CD14-positive monocyte (primary cell): ENCODE measurements at regions not wholly inside any gene's neighbourhood (a gene's known extent, or its start where the extent isn't known, plus 50 kb on each side); places are given as distances from the start of the nearest gene placed in this dataset.

Experiments
- DNase-seq, 3 donors: peaks; one replicate each; pipeline ENCODE4 v3.0.0-alpha.2; 2011 to 2022
- H2AFZ ChIP-seq: 2 replicates; pipeline ENCODE4 v1.6.0; 2012; ENCODE audit warnings: mild to moderate bottlenecking, low read depth, low read length, inconsistent platforms; ENCODE audit not compliant: insufficient read depth, poor library complexity, severe bottlenecking
- H3K27ac ChIP-seq, 2 donors: 1 replicate in 1 of 2; 2 replicates in 1 of 2; pipeline ENCODE4 v1.5.1; 2012 to 2013; ENCODE audit warnings: low read length in 2 of 2, control low read depth in 1 of 2, inconsistent platforms in 1 of 2, low read depth in 1 of 2, mild to moderate bottlenecking in 1 of 2
- H3K27me3 ChIP-seq, 2 donors: one replicate each; pipeline versions ENCODE4 v1.6.0 to v1.6.1; 2011 to 2013; ENCODE audit warnings: low read length in 2 of 2; ENCODE audit not compliant: control insufficient read depth in 2 of 2, insufficient read depth in 2 of 2
- H3K36me3 ChIP-seq, 2 donors: replicated peaks in 1 of 2; 1 replicate in 1 of 2; 2 replicates in 1 of 2; pipeline versions ENCODE4 v1.5.1 to v1.6.1; 2012 to 2013; ENCODE audit warnings: low read length in 2 of 2, control low read depth in 1 of 2, inconsistent platforms in 1 of 2, mild to moderate bottlenecking in 1 of 2; ENCODE audit not compliant: insufficient read depth in 2 of 2, control insufficient read depth in 1 of 2
- H3K4me1 ChIP-seq, 2 donors: 1 replicate in 1 of 2; 2 replicates in 1 of 2; pipeline versions ENCODE4 v1.5.1 to v1.6.1; 2012 to 2013; ENCODE audit warnings: low read length in 2 of 2, control low read depth in 1 of 2, inconsistent platforms in 1 of 2, mild to moderate bottlenecking in 1 of 2, moderate library complexity in 1 of 2; ENCODE audit not compliant: insufficient read depth in 2 of 2, control insufficient read depth in 1 of 2
- H3K4me2 ChIP-seq: replicated peaks from 2 replicates; pipeline ENCODE3; 2012; ENCODE audit warnings: low read length, moderate library complexity, mild to moderate bottlenecking; ENCODE audit not compliant: poor library complexity, severe bottlenecking; ENCODE audit errors: extremely low read depth
- H3K4me3 ChIP-seq, 3 experiments: fragments of 200-600 bp in 1 of 3; sonication (generic) in 1 of 3; replicated peaks in 1 of 3; 1 replicate in 2 of 3; 2 replicates in 1 of 3; pipeline ENCODE4 v1.5.1; 2011 to 2013; ENCODE audit warnings: low read length in 3 of 3, mild to moderate bottlenecking in 3 of 3, control low read depth in 2 of 3, low read depth in 2 of 3, inconsistent platforms in 1 of 3, moderate library complexity in 1 of 3
- H3K79me2 ChIP-seq: 2 replicates; pipeline ENCODE4 v1.6.0; 2012; ENCODE audit warnings: mild to moderate bottlenecking, control low read depth, inconsistent platforms, low read length, moderate library complexity; ENCODE audit not compliant: insufficient read depth
- H3K9ac ChIP-seq: 2 replicates; pipeline ENCODE4 v1.6.0; 2017; ENCODE audit warnings: low read length, mild to moderate bottlenecking; ENCODE audit not compliant: insufficient read depth, poor library complexity, severe bottlenecking
- H3K9me3 ChIP-seq, 2 donors: replicated peaks in 1 of 2; 1 replicate in 1 of 2; 2 replicates in 1 of 2; pipeline versions ENCODE4 v1.5.1 to v1.6.1; 2012 to 2013; ENCODE audit warnings: low read length in 2 of 2, control low read depth in 1 of 2; ENCODE audit not compliant: control insufficient read depth in 1 of 2, insufficient read depth in 1 of 2
- H4K20me1 ChIP-seq: 2 replicates; pipeline ENCODE4 v1.6.0; 2012; ENCODE audit warnings: mild to moderate bottlenecking, low read length, control low read depth, moderate library complexity; ENCODE audit not compliant: insufficient read depth
- H3K27ac Mint-ChIP-seq, 7 donors: one replicate each; pipeline ENCODE4 v1.8.0; 2020; ENCODE audit warnings: mild to moderate bottlenecking in 7 of 7, mixed read lengths in 7 of 7, moderate library complexity in 6 of 7, inconsistent platforms in 2 of 7
- H3K27me3 Mint-ChIP-seq, 3 donors: one replicate each; pipeline ENCODE4 v1.8.0; 2021 to 2022; ENCODE audit warnings: low read depth in 3 of 3, mild to moderate bottlenecking in 3 of 3, mixed read lengths in 3 of 3, moderate library complexity in 3 of 3, inconsistent platforms in 1 of 3
- H3K36me3 Mint-ChIP-seq, 2 donors: one replicate each; pipeline ENCODE4 v1.8.0; 2020; ENCODE audit warnings: mixed read lengths in 2 of 2, inconsistent platforms in 1 of 2, mild to moderate bottlenecking in 1 of 2
- H3K4me1 Mint-ChIP-seq: one replicate; pipeline ENCODE4 v1.8.0; 2020; ENCODE audit warnings: mild to moderate bottlenecking, mixed read lengths
- H3K4me3 Mint-ChIP-seq, 2 donors: one replicate each; pipeline ENCODE4 v1.8.0; 2020; ENCODE audit warnings: mild to moderate bottlenecking in 2 of 2, mixed read lengths in 2 of 2, moderate library complexity in 1 of 2
- H3K9me3 Mint-ChIP-seq, 7 donors: one replicate each; pipeline ENCODE4 v1.8.0; 2020 to 2022; ENCODE audit warnings: mixed read lengths in 7 of 7, mild to moderate bottlenecking in 6 of 7, moderate library complexity in 6 of 7, inconsistent platforms in 2 of 7
- CTCF ChIP-seq: fragments of 200-600 bp; IDR thresholded peaks from one replicate; pipeline ENCODE4 v1.8.0; 2022; ENCODE audit warnings: antibody characterized with exemption, mild to moderate bottlenecking
- WGBS: methylation state at CpG from one replicate; pipeline ENCODE4 v1.1.5; 2013; ENCODE audit warnings: missing lambda C conversion rate; ENCODE audit not compliant: insufficient coverage; 5-methylcytosine and 5-hydroxymethylcytosine counted together
- intact Hi-C, 2 donors: fragments of 100-400 bp; cut with micrococcal nuclease; formaldehyde crosslinking; loops; one replicate each; pipeline versions ENCODE4 v1.15.0 to v1.15.1; 2023

DNA sequence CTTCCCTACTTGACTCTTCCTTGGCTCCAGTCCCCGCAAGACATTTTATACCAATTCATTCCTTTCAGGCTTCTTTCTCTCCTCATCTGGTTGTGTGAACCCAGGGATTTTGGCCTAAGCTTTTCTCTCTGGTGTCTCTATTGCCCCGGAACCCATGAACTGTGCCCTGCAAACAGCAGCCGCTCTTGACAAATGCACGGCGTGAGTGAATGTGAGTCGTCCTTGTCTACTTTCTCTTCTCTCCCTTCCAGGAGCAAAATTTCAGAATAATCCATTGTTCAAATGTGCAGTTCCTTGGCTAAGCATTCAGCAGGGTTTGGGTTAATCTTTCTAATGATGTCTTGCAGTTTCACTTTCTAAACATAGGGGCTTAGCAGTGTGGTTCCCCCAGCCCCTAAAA lies 250.4 kb upstream of the IRX4 start:
- peaks cover 0 to 7% (median under 1%) of the 10 kb centered on the region in 7 donors for H3K9me3 Mint-ChIP-seq
- H3K4me1 ChIP-seq = no peaks in the 10 kb centered on the region
- no peaks in the 10 kb centered on the region for H3K36me3 Mint-ChIP-seq
- no peak overlapping the region for H3K4me3 ChIP-seq
- no peaks in the 10 kb centered on the region for H3K4me1 Mint-ChIP-seq
- no peak overlapping the region for H3K9ac ChIP-seq
- no peak overlapping the region for H3K27ac Mint-ChIP-seq
- WGBS = 50% methylated on average over 1 of the region's 6 CpGs
- intact Hi-C loops = no loop called here
- no peak overlapping the region for H3K4me3 Mint-ChIP-seq
- no peak overlapping the region for H3K27ac ChIP-seq
- no peaks in the 10 kb centered on the region for H3K9me3 ChIP-seq
- no peak for DNase-seq
- H4K20me1 ChIP-seq = no peaks in the 10 kb centered on the region
- H3K27me3 Mint-ChIP-seq = peaks cover 0 to 8% (median 2%) of the 10 kb centered on the region in 3 donors
- no peaks in the 10 kb centered on the region for H3K36me3 ChIP-seq
- no peak for TF ChIP-seq CTCF
- H2AFZ ChIP-seq = no peak overlapping the region
- H3K27me3 ChIP-seq = no peaks in the 10 kb centered on the region
- no peaks in the 10 kb centered on the region for H3K79me2 ChIP-seq
- H3K4me2 ChIP-seq = no peak overlapping the region

GRCh38 chr5:2132497-2132847 lies 249.7 kb upstream of the IRX4 start:
- H3K4me2 ChIP-seq = no peak overlapping the region
- no peaks in the 10 kb centered on the region for H3K4me1 Mint-ChIP-seq
- no peak overlapping the region for H3K27ac Mint-ChIP-seq
- H3K27me3 Mint-ChIP-seq = peaks cover 0 to 9% (median 1%) of the 10 kb centered on the region in 3 donors
- intact Hi-C loops = no loop called here
- no peak overlapping the region for H3K4me3 ChIP-seq
- TF ChIP-seq CTCF = no peak
- WGBS = 94% methylated on average over 20 of the region's 20 CpGs
- no peak overlapping the region for H3K4me3 Mint-ChIP-seq
- no peaks in the 10 kb centered on the region for H3K79me2 ChIP-seq
- H3K9me3 ChIP-seq = no peaks in the 10 kb centered on the region
- H4K20me1 ChIP-seq = no peaks in the 10 kb centered on the region
- no peak overlapping the region for H3K27ac ChIP-seq
- no peak overlapping the region for H2AFZ ChIP-seq
- H3K9ac ChIP-seq = no peak overlapping the region
- H3K36me3 ChIP-seq = no peaks in the 10 kb centered on the region
- H3K9me3 Mint-ChIP-seq = peaks cover 0 to 5% (median 0%) of the 10 kb centered on the region in 7 donors
- H3K27me3 ChIP-seq = no peaks in the 10 kb centered on the region
- DNase-seq = no peak
- no peaks in the 10 kb centered on the region for H3K36me3 Mint-ChIP-seq
- H3K4me1 ChIP-seq = no peaks in the 10 kb centered on the region
